Stimulated activated CD4-positive, alpha-beta T cell treated with anti-CD3 and anti-CD28 coated beads, Interleukin-12 subunit alpha, Interleukin-12 subunit beta, amount 100 ng/mL, for 24 hours (primary cell): ENCODE measurements at regions not wholly inside any gene's neighbourhood (a gene's known extent, or its start where the extent isn't known, plus 50 kb on each side); places are given as distances from the start of the nearest gene placed in this dataset.
"Not testable (repeated sequence)": the region's sequence is repeated elsewhere in the genome, so short reads cannot be mapped to it uniquely, and the experiment has no call there.

Experiments used
- DNase-seq, 2 experiments: peaks; one replicate each; pipeline ENCODE4 v3.0.0-alpha.2; 2020; ENCODE audit warnings: low read depth in 2 of 2

GRCh38 chr14:86083616-86084015 lies 553.7 kb downstream of the FLRT2 start:
- DNase-seq = no peak

- DNase-seq = no peak
These were observed 542.4 kb downstream of the FLRT2 start for GRCh38 chr14:86072116-86072894.

GRCh38 chr14:86066651-86067050 lies 536.7 kb downstream of the FLRT2 start:
- DNase-seq = no peak

GRCh38 chr14:86065407-86065806 lies 535.5 kb downstream of the FLRT2 start:
- DNase-seq = no peak

- not testable (repeated sequence) for DNase-seq
These were observed 534.7 kb downstream of the FLRT2 start for GRCh38 chr14:86064595-86064994.

GRCh38 chr14:86057018-86057667 lies 527.2 kb downstream of the FLRT2 start:
- DNase-seq = peak in 1 of 2 experiments; percentile 14

GRCh38 chr14:86055512-86056075 lies 525.6 kb downstream of the FLRT2 start:
- DNase-seq = no peak

- DNase-seq = no peak
These were observed 522.9 kb downstream of the FLRT2 start for GRCh38 chr14:86052868-86053267.

GRCh38 chr14:86050757-86051156 lies 520.8 kb downstream of the FLRT2 start:
- no peak for DNase-seq

GRCh38 chr14:86050072-86050683 lies 520.2 kb downstream of the FLRT2 start:
- DNase-seq = no peak

GRCh38 chr14:86039176-86039575 lies 509.2 kb downstream of the FLRT2 start:
- DNase-seq = no peak

- DNase-seq = peak in 1 of 2 experiments; percentile 20
These were observed 508.6 kb downstream of the FLRT2 start for GRCh38 chr14:86038387-86039042.

- no peak for DNase-seq
These were observed 505.9 kb downstream of the FLRT2 start for GRCh38 chr14:86035882-86036281.

GRCh38 chr14:86027990-86028389 lies 498.0 kb downstream of the FLRT2 start:
- no peak for DNase-seq

GRCh38 chr14:86027144-86027543 lies 497.2 kb downstream of the FLRT2 start:
- DNase-seq = no peak

GRCh38 chr14:86022031-86022629 lies 492.2 kb downstream of the FLRT2 start:
- DNase-seq = no peak

GRCh38 chr14:86020841-86021240 lies 490.9 kb downstream of the FLRT2 start:
- DNase-seq = no peak

GRCh38 chr14:86015941-86016340 lies 486.0 kb downstream of the FLRT2 start:
- DNase-seq = no peak

GRCh38 chr14:86015511-86015910 lies 485.6 kb downstream of the FLRT2 start:
- DNase-seq = no peak

- DNase-seq = no peak
These were observed 483.7 kb downstream of the FLRT2 start for GRCh38 chr14:86013641-86014040.

GRCh38 chr14:86012461-86012860 lies 482.5 kb downstream of the FLRT2 start:
- no peak for DNase-seq

GRCh38 chr14:86003998-86004397 lies 474.1 kb downstream of the FLRT2 start:
- no peak for DNase-seq
